ENCODE measurements at regions not wholly inside any gene's neighbourhood (a gene's known extent, or its start where the extent isn't known, plus 50 kb on each side); places are given as distances from the start of the nearest gene placed in this dataset.
"Not testable (repeated sequence)": the region's sequence is repeated elsewhere in the genome, so short reads cannot be mapped to it uniquely, and the experiment has no call there.

DNA sequence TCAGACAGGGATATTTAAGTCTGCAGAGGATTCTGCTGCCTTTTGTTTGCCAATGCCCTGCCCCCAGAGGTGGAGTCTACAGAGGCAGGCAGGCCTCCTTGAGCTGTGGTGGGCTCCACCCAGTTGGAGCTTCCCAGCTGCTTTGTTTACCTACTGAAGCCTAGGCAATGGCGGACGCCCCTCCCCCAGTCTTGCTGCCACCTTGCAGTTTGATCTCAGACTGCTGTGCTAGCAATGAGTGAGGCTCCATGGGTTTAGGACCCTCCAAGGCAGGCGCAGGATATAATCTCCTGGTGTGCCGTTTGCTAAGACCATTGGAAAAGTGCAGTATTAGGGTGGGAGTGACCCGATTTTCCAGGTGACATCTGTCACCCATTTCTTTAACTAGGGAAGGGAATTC lies 132.7 kb downstream of the UNC93B1 start:
- H3K27ac ChIP-seq (ENCODE audit: low read length in 2 of 2); H3K79me2 ChIP-seq (ENCODE audit: control insufficient read depth, insufficient read depth, low read length); H2AFZ ChIP-seq (ENCODE audit: insufficient read depth, low read depth, low read length, poor library complexity, severe bottlenecking); H3K4me3 Mint-ChIP-seq; H3K9ac ChIP-seq (ENCODE audit: low read length); H3K4me3 ChIP-seq (ENCODE audit: control extremely low read depth in 1 of 5, extremely low read depth in 1 of 5, insufficient read depth in 1 of 5, low read depth in 2 of 5, low read length in 4 of 5); H3K4me2 ChIP-seq (replicated peaks; ENCODE audit: low read depth, low read length, poor library complexity, severe bottlenecking); POLR2A ChIA-PET; H3K4me1 Mint-ChIP-seq; H3K36me3 ChIP-seq (replicated peaks in 1 of 2; ENCODE audit: control extremely low read depth in 1 of 2, control insufficient read depth in 1 of 2, extremely low read depth in 1 of 2, insufficient read depth in 2 of 2, low read length in 1 of 2); DNase-seq; H3K27me3 ChIP-seq (replicated peaks in 1 of 4; ENCODE audit: control extremely low read depth in 1 of 4, control insufficient read depth in 3 of 4, insufficient read depth in 4 of 4, low read length in 3 of 4); H3K9me3 Mint-ChIP-seq (ENCODE audit: insufficient read depth); H3K4me1 ChIP-seq (ENCODE audit: control insufficient read depth in 2 of 2, insufficient read depth in 2 of 2, low read length in 2 of 2); H4K20me1 ChIP-seq (ENCODE audit: control insufficient read depth, insufficient read depth, low read length, poor library complexity, severe bottlenecking); intact Hi-C loops (cut with micrococcal nuclease); H3K27ac Mint-ChIP-seq; H3K9me3 ChIP-seq (ENCODE audit: control extremely low read depth in 1 of 3, control insufficient read depth in 2 of 3, insufficient read depth in 1 of 3, low read length in 2 of 3); ATAC-seq (ENCODE audit: low read depth); CTCF ChIA-PET: not testable (repeated sequence)
- peaks cover 31% of the 10 kb centered on the region for H3K27me3 Mint-ChIP-seq
- 90% methylated on average over 3 of the region's 5 CpGs for WGBS (ENCODE audit: insufficient coverage)

DNA sequence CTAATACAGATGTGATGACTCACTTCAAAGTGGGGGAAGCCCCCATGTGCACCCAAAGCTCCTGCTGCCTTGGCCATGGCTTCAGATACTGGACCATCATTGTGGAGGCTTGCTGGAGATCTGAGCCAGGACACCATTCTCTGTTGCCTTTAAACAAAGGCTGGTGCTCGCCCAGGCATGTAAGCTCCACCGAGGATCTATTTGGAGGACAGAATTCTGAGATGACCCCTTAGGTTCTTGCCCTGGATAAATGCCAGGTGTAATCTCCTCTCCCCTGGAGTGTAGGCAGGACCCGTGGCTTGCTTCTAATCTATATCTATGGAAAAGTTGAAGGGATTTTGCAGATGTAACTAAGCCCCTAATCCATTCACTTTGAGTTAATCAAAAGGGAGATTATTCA lies 141.0 kb downstream of the UNC93B1 start:
- H3K9me3 Mint-ChIP-seq (ENCODE audit: insufficient read depth); H3K36me3 ChIP-seq (replicated peaks in 1 of 2; ENCODE audit: control extremely low read depth in 1 of 2, control insufficient read depth in 1 of 2, extremely low read depth in 1 of 2, insufficient read depth in 2 of 2, low read length in 1 of 2); H3K4me3 Mint-ChIP-seq; H3K4me1 ChIP-seq (ENCODE audit: control insufficient read depth in 2 of 2, insufficient read depth in 2 of 2, low read length in 2 of 2); H3K79me2 ChIP-seq (ENCODE audit: control insufficient read depth, insufficient read depth, low read length); H3K4me3 ChIP-seq (ENCODE audit: control extremely low read depth in 1 of 5, extremely low read depth in 1 of 5, insufficient read depth in 1 of 5, low read depth in 2 of 5, low read length in 4 of 5); H2AFZ ChIP-seq (ENCODE audit: insufficient read depth, low read depth, low read length, poor library complexity, severe bottlenecking); H3K27ac ChIP-seq (ENCODE audit: low read length in 2 of 2); H4K20me1 ChIP-seq (ENCODE audit: control insufficient read depth, insufficient read depth, low read length, poor library complexity, severe bottlenecking); H3K4me2 ChIP-seq (replicated peaks; ENCODE audit: low read depth, low read length, poor library complexity, severe bottlenecking); H3K4me1 Mint-ChIP-seq; DNase-seq; POLR2A ChIA-PET; intact Hi-C loops (cut with micrococcal nuclease); H3K9ac ChIP-seq (ENCODE audit: low read length); H3K9me3 ChIP-seq (ENCODE audit: control extremely low read depth in 1 of 3, control insufficient read depth in 2 of 3, insufficient read depth in 1 of 3, low read length in 2 of 3); H3K27ac Mint-ChIP-seq; ATAC-seq (ENCODE audit: low read depth); H3K27me3 ChIP-seq (replicated peaks in 1 of 4; ENCODE audit: control extremely low read depth in 1 of 4, control insufficient read depth in 3 of 4, insufficient read depth in 4 of 4, low read length in 3 of 4); CTCF ChIA-PET: not testable (repeated sequence)
- peaks cover 12% of the 10 kb centered on the region for H3K27me3 Mint-ChIP-seq
- no CpG with 5 or more reads among the region's 3 CpGs for WGBS (ENCODE audit: insufficient coverage)
